Upper lobe of left lung (tissue), 6 donors: ENCODE measurements at regions not wholly inside any gene's neighbourhood (a gene's known extent, or its start where the extent isn't known, plus 50 kb on each side); places are given as distances from the start of the nearest gene placed in this dataset.

Experiments
- ATAC-seq, 2 donors: fragments of 200-7000 bp; cut with Tn5 transposase; one replicate each; pipeline ENCODE4 v1.9.1; 2022; ENCODE audit warnings: mild to moderate bottlenecking in 2 of 2, moderate library complexity in 2 of 2; ENCODE audit not compliant: low FRiP score in 2 of 2
- DNase-seq, 2 donors: peaks; one replicate each; pipeline ENCODE4 v3.0.0-alpha.2; 2019 to 2020
- H3K27ac ChIP-seq, 4 donors: fragments of 200-600 bp; sonication (generic); one replicate each; pipeline ENCODE4 v1.5.1; 2016 to 2019
- H3K27me3 ChIP-seq, 4 donors: fragments of 200-600 bp; sonication (generic); one replicate each; pipeline ENCODE4 v1.5.1; 2017 to 2019
- H3K36me3 ChIP-seq, 4 donors: fragments of 200-600 bp; sonication (generic); one replicate each; pipeline ENCODE4 v1.5.1; 2016 to 2019
- H3K4me1 ChIP-seq, 4 donors: fragments of 200-600 bp; sonication (generic); one replicate each; pipeline ENCODE4 v1.5.1; 2018 to 2019
- H3K4me3 ChIP-seq, 4 donors: fragments of 200-600 bp; sonication (generic); one replicate each; pipeline ENCODE4 v1.5.1; 2017 to 2019; ENCODE audit warnings: mild to moderate bottlenecking in 2 of 4, moderate library complexity in 1 of 4
- H3K9me3 ChIP-seq, 4 donors: fragments of 200-600 bp; sonication (generic); one replicate each; pipeline ENCODE4 v1.5.1; 2018 to 2019
- EP300 ChIP-seq, 4 donors: sonication (generic); formaldehyde crosslinking; IDR thresholded peaks; one replicate each; pipeline ENCODE4 v1.5.1; 2017; ENCODE audit warnings: antibody characterized with exemption in 4 of 4, control low read depth in 2 of 4
- POLR2A ChIP-seq, 4 donors: fragments of 450-650 bp; IDR thresholded peaks; one replicate each; pipeline ENCODE4 v1.5.1; 2016 to 2017; ENCODE audit warnings: antibody characterized with exemption in 4 of 4, mild to moderate bottlenecking in 2 of 4
- POLR2AphosphoS5 ChIP-seq, 2 donors: sonication (generic); formaldehyde crosslinking; IDR thresholded peaks; one replicate each; pipeline ENCODE4 v1.5.1; 2017; ENCODE audit warnings: antibody characterized with exemption in 2 of 2
- WGBS, 2 donors: methylation state at CpG; one replicate each; pipeline ENCODE4 v1.1.5; 2017 to 2018; 5-methylcytosine and 5-hydroxymethylcytosine counted together
- TF ChIP-seq, protein P1 (sequence below), 6 experiments: fragments of 450-650 bp in 4 of 6; fragments of 200-600 bp in 2 of 6; sonication (generic) in 2 of 6; IDR thresholded peaks; one replicate each; pipeline ENCODE4 v1.5.1; 2016 to 2019; ENCODE audit warnings: antibody characterized with exemption in 6 of 6
- donor health status: DM: no; HTN: no; CAD: no; lungs with moderate emphysema.
- donor health status: DM: no; HTN: yes; CAD: no; lungs with severe emphysema.

DNA sequence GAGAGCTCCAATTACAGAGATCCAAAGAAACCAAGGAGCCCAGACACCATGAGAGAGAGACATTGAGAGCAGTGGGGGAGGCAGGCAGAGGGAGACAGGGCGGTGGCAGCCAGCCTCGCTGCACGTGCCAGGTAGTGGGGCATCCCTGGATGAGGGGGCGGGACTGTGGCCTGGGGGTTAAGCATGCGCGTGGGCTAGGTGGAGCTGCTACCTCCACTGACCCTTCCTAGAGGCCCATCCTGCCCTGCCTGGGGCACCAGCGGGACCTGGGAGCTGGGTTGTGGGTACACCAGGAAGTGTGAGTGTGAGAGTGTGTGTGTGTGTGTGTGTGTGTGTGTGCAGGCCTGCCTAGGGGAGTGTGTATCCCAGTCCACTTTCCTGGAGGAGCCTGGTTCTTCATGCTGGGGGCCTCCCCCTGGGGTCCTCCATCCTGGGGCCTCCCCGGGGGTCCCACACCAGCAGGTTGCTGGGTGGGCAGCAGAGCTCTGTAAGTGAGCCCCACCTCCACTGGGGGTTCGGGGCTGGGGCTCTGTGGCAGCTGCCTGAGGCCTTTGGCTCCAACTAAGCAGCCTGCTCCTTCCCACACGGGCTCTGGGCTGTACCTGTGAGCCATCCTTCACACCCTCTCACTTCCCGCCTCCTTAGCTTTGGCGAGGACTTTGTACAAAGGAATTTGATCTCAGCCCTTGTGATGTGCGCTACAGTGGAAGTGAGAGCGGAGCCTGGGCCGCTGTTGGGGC, 127.4 kb downstream of the IRF8 start:
- Histone ChIP-seq H3K9me3 (peaks cover 12 to 22% (median 19%) of the 10 kb centered on the region in 4 donors), H3K4me1 (no peaks in the 10 kb centered on the region), H3K27ac (no peak overlapping the region), H3K4me3 (no peak overlapping the region), H3K27me3 (peaks cover 0 to 1% (median 0%) of the 10 kb centered on the region in 4 donors), H3K36me3 (no peaks in the 10 kb centered on the region)
- TF ChIP-seq, protein P1, sequence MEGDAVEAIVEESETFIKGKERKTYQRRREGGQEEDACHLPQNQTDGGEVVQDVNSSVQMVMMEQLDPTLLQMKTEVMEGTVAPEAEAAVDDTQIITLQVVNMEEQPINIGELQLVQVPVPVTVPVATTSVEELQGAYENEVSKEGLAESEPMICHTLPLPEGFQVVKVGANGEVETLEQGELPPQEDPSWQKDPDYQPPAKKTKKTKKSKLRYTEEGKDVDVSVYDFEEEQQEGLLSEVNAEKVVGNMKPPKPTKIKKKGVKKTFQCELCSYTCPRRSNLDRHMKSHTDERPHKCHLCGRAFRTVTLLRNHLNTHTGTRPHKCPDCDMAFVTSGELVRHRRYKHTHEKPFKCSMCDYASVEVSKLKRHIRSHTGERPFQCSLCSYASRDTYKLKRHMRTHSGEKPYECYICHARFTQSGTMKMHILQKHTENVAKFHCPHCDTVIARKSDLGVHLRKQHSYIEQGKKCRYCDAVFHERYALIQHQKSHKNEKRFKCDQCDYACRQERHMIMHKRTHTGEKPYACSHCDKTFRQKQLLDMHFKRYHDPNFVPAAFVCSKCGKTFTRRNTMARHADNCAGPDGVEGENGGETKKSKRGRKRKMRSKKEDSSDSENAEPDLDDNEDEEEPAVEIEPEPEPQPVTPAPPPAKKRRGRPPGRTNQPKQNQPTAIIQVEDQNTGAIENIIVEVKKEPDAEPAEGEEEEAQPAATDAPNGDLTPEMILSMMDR (IDR thresholded peaks at IDR 0.05): no peak
- DNase-seq: peak; percentile 19 to 46
- no peak for ATAC-seq
- 73 to 74% methylated on average over 10 to 14 of the region's 15 CpGs for WGBS, 2 donors

DNA sequence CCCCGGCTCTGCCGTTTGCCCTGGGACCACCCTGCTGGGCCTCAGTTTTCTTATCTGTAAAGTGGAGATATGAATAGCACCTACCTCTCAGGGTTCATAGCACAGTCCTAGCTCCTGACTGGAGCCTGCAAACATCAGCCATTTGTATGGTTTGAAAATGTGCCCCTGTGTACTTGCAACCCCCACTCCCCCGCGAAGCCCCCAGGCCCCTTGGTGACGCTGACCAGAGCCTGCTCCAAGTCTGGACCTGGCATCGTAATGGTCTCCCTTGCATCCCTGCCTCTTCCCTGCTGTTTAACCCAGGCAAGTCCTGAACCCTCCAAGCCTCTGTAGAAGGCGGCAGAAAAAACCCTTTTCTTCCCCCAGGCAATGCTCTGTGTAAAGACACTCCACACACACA, 128.0 kb downstream of the IRF8 start:
- DNase-seq: peak in 1 of 2 donors; percentile 37
- no peak for ATAC-seq
- Histone ChIP-seq H3K4me1 (no peaks in the 10 kb centered on the region), H3K4me3 (no peak overlapping the region), H3K36me3 (no peaks in the 10 kb centered on the region), H3K27me3 (no peaks in the 10 kb centered on the region), H3K27ac (no peak overlapping the region), H3K9me3 (peaks cover 12 to 22% (median 19%) of the 10 kb centered on the region in 4 donors)
- TF ChIP-seq POLR2AphosphoS5 (IDR thresholded peaks at IDR 0.05) (no peak), EP300 (IDR thresholded peaks at IDR 0.05) (no peak), POLR2A (IDR thresholded peaks at IDR 0.05) (no peak)
- TF ChIP-seq, protein P1 (IDR thresholded peaks at IDR 0.05): no peak
- WGBS, 2 donors: 82 to 85% methylated on average over 7 of the region's 7 CpGs

DNA sequence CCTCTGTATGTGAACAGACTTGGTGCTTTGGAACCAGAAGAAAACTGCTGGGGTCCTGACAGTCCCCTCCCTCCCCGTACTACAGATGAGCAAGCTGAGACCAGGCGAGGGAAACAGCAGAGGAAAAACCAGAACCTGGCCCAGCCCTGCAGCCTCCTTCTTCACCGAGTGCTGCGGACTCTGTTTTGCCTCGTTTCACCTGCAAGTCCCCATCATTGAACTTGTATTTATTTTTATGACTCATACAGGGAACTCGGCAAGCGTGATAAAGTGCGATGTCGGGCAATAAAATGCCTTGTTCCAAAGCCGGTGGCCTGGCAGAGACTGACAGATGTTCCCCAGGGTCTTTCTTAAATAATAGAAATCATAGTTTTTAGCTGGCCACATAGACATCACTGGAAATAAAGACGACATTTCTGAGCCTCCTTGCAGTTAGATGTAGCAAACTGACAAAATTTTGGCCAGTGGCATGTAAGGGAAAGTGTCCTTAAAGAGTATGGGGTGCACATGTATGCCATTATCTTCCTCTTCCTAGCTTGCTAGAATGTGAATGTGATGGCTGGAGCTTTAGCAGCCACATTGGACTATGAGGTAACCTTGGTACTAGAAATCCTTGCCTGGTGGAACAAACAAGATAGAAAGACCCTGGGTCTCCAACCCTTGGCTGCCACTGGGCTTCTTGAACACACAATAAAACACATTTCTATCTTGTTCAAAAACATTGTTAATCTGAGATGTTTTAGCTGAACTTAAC, 128.6 kb downstream of the IRF8 start:
- Histone ChIP-seq H3K4me1 (no peaks in the 10 kb centered on the region), H3K9me3 (peaks cover 12 to 22% (median 19%) of the 10 kb centered on the region in 4 donors), H3K36me3 (no peaks in the 10 kb centered on the region), H3K27me3 (no peaks in the 10 kb centered on the region), H3K27ac (no peak overlapping the region), H3K4me3 (no peak overlapping the region)
- peak in 1 of 2 donors; percentile 9 for DNase-seq
- TF ChIP-seq, protein P1 (IDR thresholded peaks at IDR 0.05): no peak
- TF ChIP-seq POLR2AphosphoS5 (IDR thresholded peaks at IDR 0.05) (no peak), EP300 (IDR thresholded peaks at IDR 0.05) (no peak), POLR2A (IDR thresholded peaks at IDR 0.05) (no peak)
- WGBS, 2 donors: 92% methylated on average over 11 of the region's 11 CpGs
- ATAC-seq: no peak

DNA sequence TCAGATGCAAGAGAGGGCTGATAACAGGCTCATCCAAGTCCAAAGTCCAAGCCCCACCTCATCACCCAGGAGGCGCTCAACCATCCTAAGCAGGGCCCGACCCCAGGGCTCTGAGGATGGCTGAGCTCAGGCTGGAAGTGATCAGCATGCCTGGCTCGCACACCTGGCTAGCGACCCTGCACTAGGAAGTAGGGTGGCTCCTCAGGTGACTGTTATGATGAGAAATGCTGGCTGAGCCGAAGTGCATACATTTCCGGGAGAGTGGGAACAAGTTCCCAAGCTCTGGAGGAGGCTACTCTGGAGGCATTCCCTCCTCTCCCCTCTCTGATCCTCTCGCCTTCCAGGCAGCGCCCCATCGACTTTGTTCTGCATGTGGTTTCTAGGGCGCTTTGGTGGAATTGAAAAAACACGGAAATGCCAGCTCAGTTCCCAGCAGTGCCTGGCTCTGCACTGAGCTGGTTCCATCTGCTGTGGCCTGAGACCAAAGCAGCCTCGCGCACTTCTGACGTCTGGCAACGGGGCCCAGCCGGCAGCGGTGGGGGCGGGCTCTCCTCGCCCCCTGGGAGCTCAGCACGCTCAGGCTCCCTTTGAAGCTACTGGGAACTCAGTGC, 130.3 kb downstream of the IRF8 start:
- Histone ChIP-seq H3K4me3 (no peak overlapping the region), H3K36me3 (no peaks in the 10 kb centered on the region), H3K9me3 (peaks cover 7 to 12% (median 9%) of the 10 kb centered on the region in 4 donors), H3K4me1 (no peaks in the 10 kb centered on the region), H3K27me3 (no peaks in the 10 kb centered on the region), H3K27ac (peak overlapping the region in 1 of 4 donors; percentile 54)
- TF ChIP-seq POLR2AphosphoS5 (IDR thresholded peaks at IDR 0.05) (peak in 1 of 2 donors; percentile 23), POLR2A (IDR thresholded peaks at IDR 0.05) (no peak), EP300 (IDR thresholded peaks at IDR 0.05) (peak in 1 of 4 donors; percentile 32)
- TF ChIP-seq, protein P1 (IDR thresholded peaks at IDR 0.05): no peak
- WGBS, 2 donors: 38 to 39% methylated on average over 7 to 20 of the region's 20 CpGs
- peak; percentile 35 to 57 for ATAC-seq
- peak; percentile 22 to 82 for DNase-seq
